GM19025 (cell line): ENCODE measurements at regions not wholly inside any gene's neighbourhood (a gene's known extent, or its start where the extent isn't known, plus 50 kb on each side); places are given as distances from the start of the nearest gene placed in this dataset.

ENCODE experiments used
- ATAC-seq: cut with Tn5 transposase; IDR thresholded peaks from one replicate; pipeline ENCODE4 v1.9.1; 2021; ENCODE audit warnings: mild to moderate bottlenecking, low read depth, moderate library complexity; ENCODE audit not compliant: unreplicated experiment

DNA sequence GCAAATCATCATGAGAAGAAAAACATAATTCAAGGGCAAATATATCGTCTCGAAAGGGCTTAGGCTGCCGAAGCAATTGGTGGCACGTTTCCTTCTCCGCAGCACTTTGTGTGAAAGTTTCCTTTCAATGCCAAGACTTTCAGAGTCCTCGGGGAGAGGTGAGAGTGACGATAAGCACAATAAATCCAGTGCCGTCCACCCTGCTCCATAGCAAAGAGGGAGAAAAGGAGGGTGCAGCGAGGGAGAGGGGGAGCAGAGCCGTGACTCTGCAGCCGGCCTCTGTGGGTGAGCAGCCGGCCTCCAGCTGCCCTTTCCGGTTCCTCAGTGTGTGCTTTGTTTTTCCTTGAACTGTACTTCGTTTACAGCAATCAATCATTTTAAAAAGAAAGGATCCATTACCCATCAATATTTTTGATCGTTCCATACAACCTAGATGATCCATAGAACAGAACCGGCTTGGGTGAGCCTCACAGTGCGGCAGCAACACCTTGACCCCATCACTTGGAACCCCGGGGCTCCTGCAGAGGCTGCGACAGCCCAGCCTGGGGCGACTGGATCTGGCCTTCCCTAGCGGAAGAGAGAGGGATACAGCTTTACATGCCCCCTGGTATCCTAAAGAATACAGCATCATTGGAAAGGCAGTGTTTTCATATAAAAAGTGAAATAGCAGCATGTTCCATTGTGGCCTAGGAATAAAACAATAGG, 247.0 kb upstream of the IRX4 start:
- no peak for ATAC-seq

DNA sequence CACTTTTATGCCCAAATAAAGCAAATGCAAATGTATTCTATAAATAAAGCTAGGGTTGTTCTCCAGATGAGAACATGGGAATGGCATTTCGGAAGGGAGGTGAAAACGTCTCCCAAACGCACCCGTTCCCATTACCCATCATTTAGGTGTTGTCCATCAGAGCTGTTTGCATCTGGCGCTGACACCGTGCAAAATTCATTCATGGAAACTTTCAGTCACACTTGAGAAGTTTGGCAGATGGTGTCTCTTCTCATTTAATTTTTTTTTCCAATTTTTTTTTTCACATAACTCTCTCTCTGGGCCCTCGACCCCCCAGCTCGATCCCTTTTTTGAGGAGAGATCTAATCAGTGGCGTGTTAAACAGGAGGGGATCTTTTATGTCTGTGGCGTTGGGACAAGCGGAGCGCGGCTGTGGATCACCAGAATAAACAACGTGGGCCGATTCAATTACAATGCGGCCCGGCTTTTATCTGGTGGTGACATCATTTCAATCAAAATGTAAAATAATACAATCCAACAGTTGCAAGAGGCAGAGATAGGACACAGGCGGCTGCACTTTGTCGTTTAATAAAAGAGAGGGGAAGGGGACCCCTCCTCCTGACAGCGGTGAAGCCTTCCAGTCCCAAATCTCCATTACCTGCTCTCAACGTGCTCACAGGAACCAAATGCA, 246.1 kb upstream of the IRX4 start:
- ATAC-seq, result no peak

DNA sequence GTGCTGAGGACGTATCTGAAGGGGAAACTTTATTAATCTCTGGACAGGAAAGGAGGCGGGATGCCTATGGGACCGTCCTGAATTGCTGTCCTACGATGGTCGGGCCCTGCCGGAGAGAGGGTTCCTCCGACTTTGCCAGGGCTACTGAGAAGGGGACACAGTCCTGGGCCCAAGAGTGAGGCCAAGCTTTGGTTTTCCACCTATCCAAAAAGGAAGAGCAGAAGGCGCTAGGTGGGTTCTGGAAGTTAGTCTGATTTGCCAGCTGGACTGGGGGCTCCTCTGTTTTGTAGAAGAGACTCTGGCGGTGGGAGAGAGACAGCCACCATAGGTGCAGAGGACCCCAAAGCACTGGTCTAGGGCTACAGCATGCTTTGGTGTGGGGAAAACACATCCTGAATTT, 243.8 kb upstream of the IRX4 start:
- ATAC-seq, result no peak

DNA sequence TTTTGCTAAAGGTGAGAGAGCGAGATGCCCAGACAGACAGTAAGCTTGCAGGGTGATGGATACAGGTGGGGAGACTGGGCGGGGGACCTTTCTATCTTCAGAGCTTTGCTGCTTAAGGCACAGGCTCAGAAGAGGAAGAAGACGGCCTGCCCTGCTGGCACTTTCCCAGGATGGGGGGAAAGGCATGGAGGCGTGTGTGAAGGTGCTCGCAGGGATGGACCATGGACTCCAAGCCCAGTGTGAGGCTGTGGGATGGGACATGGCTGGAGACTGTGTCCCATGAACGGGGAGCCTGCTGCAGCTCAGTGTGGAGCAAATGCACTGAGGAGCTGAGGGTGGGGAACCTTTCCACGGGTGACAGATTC, 243.2 kb upstream of the IRX4 start:
- no peak for ATAC-seq

DNA sequence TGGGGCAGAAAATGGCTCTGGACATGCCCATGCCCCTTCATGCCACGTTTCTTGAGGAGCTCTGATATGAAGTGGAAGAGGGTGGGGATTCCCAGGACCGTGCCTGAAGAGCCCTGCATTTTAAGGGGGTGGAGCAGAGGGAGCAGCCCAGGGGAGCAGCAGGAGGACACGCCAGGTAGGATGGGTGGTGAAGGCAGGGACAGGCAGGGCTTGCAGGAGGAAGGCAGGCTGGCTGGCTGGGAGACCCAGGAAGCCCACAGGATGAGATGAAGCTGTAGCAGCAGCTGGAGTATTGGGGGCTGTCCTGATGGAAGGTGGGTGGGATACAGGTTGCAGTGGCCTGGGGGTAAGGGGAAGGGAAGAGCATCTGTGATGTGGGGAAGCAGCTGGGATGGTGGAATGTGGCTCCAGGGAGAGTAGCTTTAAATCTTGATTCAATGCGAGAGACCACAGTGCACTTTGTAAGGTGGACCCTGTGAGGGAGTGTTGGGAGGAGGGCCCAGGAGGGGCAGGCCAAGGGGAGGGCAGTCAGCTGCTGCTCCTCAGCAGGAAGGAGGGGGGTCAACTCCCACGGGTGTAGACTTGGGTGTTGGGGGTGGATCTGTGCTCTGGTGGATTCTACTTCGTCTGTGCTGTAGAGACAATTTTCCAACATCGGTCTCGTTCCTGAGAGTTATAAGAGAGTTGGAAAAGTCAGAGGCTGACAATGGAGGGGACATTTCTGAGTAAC, 242.6 kb upstream of the IRX4 start:
- ATAC-seq, result no peak

DNA sequence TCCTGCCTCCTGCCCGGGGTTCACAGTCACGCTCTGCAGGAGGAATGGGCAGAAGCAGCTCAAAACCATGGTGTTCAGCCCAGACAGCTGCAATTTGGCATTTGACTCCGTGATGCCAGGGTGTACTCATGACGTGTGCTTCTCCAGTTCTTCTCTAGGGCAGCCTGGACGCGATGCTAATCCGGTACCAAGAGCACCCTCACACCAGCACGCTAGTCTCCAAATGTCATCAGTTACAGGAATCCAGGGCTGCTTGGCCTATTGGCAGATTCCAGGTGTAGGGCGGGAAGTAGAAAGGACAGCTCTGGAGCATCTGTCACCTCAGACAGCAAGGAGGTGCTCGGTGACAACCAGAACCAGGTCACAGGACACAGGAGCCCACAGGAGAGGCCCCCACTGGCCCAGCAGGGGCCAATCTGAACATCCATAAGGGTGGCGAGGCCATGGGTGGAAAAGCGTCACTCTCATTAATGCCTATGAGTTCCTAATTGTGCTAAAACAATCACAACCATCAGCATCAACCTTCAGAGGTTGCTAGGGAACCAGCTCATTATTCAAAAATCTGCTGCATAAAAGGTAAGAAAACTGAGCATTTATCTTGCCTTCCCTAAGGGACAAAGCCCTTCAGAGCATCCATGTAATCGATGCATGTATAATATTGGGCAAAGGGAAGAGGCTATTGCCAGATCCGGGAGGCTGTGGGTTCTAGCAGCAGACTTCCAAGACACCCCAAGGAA, 241.9 kb upstream of the IRX4 start:
- no peak for ATAC-seq

DNA sequence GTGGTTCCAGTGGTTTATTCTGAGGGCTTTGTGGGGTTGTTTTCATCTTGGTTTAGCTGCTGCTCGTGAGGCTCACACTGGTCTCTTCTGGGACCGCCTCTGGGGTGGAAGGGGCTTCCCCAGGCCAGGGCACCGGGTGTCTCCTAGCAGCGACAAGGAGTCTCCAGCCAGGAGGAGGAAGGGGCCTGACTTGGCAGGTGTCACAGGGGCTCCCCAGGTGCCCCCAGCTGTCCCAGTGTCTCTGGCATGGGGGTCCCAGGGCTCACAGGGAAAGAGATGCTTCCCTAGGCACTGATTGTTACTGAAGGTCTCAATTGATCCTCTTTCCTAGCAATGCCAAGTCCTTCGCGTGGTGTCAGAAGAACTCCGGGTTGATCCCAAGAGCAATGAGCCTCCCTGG, 241.1 kb upstream of the IRX4 start:
- ATAC-seq, result no peak

DNA sequence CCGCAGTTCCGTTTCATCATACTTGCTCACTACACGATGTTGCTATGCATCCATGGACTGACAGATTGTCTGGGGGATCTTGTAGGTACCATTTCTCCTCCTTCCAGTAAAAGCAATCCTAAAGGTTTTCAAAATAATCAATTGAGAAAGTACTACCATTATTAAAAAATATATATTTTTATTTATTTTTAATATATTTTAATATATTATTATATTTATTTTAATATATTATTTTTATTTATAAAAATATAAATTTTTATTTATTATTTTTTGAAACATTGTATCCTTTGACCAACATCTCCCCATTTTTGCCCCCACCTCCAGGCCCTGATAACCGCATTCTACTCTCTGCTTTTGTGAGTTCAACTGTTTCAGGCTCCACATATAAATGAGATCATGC, 237.6 kb upstream of the IRX4 start:
- no peak for ATAC-seq

DNA sequence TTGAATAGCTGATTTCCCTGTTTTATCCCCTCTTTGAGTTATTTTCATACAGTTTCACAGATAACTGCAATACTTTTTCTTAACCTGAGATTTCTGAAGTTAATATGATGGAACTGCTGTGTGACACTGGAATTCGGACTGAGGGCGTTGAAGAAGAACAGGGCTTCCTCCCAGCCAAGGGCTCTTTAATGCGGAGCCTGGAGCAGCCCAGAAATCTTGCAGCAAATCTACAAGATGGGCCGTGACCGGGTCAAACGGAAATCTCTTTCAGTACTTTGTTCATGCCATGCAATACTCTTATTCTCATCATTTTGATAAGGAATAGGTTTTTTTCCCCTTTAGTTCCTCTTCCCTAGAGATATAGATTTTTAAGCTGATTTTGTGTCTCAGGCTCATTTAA, 236.8 kb upstream of the IRX4 start:
- no peak for ATAC-seq

DNA sequence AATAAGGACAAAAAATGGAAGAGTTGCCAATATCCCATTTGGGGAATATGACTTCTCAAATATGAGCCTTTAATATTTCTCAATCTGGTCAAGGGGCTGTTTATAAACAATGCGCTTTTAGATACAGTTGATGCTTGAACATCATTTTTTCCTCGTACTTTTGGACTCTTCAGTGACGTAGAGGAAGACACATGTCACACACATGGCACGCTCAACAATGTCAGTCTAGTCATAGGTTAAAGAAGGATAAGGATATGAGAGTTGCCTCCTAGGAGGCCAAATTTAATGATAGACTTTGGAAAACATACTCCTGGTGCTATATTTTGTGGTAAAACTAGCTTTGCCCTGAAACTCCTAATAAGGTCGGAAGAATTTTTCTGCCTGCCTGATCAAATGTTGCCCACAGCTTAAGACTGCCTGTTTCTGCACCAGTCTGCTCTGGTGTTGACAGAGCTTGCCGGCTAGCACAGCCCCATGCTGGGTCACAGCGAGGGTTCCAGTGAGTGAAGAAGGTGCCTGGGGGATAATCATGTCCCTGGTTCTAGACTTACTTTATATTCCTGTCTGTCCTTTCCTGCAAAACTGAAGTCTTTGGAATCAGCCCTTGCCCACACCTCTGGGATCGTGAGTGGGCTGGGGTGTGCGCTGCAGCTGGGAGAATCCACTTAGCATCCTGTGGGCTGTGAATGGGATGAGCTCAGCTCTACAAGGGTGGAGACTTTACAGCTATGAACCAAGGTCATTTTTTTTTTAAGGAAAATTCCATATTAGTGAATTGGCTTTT, 230.8 kb upstream of the IRX4 start:
- no peak for ATAC-seq

DNA sequence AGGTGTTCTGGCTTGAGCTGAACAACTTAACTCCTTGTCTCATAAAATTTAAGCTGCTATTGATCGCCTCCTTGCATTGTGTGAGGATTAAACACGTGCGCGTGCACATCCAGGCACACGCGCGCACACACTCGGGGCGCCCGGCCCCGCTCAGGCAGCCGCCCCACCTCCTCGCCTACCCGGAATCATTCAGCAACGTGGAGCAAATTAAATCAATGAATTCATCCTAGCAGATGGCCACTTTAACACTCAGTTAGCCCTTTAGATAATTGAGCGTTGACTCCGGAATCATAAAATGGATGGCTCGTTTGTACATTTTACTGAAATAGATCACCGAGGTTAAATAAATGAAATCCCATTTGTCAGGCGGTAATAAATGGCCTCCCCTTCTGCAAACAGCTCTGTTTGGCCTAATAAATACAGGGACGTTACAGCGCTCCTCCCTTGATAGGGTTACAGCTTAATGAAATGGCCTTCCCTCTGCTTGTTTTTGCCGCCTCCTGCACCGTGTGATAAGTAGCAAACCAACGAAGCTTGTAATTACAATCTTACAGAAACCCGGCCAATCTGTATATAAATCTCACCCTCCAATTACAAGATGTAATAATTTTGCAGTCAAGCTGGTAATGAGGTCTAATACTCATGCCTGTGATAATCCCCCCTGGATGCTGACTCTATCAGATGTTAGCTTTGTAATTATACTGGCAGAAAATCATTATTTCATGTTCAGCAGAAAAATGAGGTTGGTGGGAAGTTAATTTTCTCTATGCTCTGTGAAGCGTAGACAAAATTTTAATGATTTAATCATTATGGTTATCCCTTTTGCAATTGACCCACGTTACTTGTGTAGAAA, 229.7 kb upstream of the IRX4 start:
- no peak for ATAC-seq

DNA sequence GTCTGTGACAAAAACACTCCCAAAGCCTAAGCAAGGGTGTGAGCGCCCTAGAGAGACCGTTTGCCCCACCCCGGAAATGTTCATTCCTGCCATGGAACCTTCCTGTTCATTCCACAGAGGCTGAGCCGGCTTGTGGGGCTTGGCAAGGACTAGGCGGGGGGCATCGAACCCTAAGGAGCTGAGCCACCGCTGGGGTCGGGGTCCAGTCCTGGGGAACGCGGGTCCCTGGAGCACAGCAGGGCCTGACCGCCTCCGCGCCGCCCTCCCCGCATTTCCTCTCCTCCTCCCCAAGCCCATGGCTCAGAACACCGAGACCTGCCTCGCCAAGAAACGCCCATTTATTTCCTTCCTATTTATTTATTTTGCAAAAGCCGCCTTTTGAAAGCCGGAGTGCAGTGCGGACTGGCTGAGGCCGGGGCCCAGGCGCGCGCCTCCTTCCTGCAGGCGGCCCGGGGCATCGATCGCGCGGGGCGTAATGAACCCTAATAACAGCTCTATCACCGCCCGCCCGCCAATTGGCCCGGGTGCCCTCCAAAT, 228.9 kb upstream of the IRX4 start:
- ATAC-seq, result no peak

DNA sequence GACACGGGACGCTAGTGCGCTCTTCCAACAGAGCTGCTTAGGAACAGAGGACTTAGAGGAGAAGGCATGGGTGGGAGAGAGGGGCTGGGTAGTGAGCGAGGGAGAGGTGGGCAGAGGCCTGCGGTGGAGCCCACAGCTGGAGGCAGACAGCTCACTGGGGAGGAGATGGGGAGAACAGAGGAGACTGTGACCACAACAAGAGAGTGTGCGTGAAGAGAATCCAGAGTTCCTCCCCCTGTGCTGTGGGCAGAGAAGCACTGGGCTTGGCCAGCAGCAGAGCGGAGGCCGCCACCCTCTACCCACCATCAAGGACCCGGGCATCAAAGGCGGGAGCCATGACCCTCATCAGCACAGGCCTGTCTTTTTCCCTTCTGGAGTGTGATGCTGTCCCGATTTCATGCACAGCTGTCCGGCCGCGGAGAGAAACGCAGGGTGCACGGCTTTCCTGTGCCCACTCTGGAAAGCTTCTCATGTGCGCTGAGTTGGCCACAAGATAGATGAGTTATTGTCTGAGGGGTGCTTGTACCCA, 228.3 kb upstream of the IRX4 start:
- ATAC-seq, result no peak

DNA sequence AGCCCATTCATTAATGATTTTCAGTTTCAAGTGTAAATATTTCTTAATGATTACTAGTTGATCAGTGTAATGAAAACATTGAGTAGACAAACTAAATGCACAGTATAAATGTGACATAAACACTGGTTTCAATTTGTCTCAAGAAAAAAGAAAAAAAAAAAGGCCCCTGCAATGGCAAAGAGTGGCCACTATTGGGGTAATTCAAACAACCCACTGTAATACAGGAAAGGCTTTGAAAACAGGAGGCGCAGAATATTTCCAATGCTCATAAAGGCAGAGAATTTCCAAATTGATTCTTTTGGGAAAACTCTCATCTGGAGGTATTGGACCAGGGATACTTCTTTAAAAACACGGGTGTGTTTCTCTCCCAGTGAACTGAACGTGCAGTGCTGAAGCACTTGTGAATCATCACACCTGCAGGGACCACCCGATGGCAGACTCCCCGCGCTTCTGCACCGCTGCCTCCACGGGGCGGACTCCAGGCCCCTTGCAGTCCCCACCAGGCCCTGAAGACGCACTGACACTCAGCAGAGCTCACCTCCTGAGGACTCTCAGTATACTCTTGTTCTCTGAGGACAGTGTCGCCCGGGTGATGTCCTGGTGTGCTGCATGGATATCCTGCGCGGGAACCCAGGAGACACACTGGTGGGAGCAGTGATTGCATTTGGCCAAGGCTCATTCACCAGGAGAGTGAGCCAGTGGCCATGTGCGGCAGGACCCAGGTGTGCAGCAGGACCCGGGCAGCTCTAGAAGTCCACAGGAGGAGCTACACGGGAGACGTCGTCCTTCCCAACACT, 227.6 kb upstream of the IRX4 start:
- no peak for ATAC-seq

DNA sequence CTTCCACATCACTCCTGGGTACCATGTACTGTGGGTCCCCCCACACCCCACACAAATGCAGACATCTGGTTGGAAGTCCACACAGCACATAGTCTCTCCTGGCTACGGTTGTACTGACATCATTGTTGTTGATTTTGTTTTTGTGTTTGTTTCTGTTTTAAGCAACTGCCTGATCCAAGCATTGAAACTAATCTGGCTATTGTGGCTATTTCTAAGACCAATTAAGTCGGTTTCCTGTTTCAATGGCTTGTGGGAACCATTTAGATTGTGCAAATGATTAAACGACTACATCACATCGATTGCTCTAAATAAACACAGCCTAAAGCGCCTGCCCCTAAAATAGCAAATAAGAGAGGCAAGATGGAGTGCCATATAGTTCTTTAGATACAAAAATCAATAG, 226.8 kb upstream of the IRX4 start:
- no peak for ATAC-seq

DNA sequence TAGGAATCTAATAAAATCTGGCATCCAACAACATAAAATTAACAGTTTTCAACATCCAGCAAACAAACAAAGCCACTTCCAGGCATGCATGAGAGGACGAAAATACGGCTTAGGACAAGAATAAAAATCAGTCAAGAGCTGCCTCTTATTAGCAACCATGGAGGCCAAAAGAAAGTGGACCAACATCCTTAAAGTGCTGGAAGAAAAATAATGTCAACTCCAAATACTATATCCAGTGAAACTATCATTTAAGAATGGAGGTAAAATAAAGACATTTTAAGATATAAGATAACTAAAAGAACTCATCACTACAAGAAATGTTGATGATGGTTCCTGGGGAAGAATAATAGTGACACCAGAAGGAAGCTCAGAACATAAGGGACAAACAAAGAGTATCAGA, 224.0 kb upstream of the IRX4 start:
- ATAC-seq, result no peak

DNA sequence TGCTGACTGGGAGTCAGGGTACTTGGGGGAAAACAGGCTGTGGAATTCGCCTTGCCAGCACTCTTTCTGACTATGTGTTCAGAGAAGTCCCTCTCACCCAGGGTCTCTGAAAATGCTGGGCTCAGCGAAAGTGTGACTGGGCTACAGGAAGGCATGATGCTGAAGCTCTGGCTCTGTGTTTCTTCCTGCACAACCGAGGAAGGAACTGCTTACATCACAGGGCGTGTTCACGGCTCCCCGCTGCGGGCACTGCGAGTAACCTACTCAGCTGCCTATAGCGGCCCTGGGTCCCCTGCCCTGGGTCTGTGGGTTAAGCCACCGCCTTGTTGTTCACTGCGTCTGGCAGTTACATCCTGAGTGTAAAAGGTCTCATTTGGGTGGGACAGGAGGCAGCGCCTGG, 222.4 kb upstream of the IRX4 start:
- ATAC-seq, result no peak

DNA sequence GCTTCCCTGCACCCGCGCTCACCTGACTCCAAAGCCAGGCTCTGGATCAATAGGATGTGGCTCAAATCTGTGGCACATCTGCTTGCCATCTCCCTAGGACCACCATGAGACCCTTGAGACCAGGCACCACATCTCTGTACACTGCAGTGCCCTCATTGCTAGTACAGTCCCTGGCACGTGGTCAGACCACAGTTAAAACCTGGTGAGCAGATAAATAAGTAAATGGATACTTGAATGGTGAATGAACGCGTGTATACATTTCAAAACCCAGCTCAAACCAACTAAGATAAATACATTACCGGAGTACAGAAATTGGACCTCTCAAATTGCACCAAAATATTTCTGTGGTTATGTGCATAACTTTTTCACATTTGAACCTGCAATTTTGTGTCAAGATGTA, 221.2 kb upstream of the IRX4 start:
- ATAC-seq, result no peak
